B cell (primary cell): ENCODE measurements at regions not wholly inside any gene's neighbourhood (a gene's known extent, or its start where the extent isn't known, plus 50 kb on each side); places are given as distances from the start of the nearest gene placed in this dataset.

Experiments used
- ATAC-seq: fragments of 200-7000 bp; cut with Tn5 transposase; one replicate; pipeline ENCODE4 v1.10.0; 2021; ENCODE audit warnings: low read depth, mild to moderate bottlenecking, moderate number of reproducible peaks, moderate library complexity
- CTCF ChIA-PET: fragments of 350-600 bp; sonication (Branson Sonifier 250); formaldehyde crosslinking; loops from one replicate; lab custom pipeline; 2021; ENCODE audit warnings: antibody characterized with exemption, inconsistent platforms; lab: Charles Lee
- POLR2A ChIA-PET: fragments of 350-600 bp; sonication (Branson Sonifier 250); formaldehyde crosslinking; loops from one replicate; lab custom pipeline; 2021; ENCODE audit warnings: antibody characterized with exemption; lab: Charles Lee
- DNase-seq: peaks from one replicate; pipeline ENCODE4 v3.0.0; 2013
- H2AFZ ChIP-seq: 2 replicates; pipeline ENCODE4 v1.6.1; 2012; ENCODE audit warnings: mild to moderate bottlenecking, low read depth, low read length; ENCODE audit not compliant: insufficient read depth, poor library complexity, severe bottlenecking
- H3K27ac ChIP-seq, 2 donors: 1 replicate in 1 of 2; 2 replicates in 1 of 2; pipeline ENCODE4 v1.5.1; 2012 to 2013; ENCODE audit warnings: low read length in 2 of 2, mild to moderate bottlenecking in 2 of 2, moderate library complexity in 1 of 2
- H3K27me3 ChIP-seq, 4 experiments: fragments of 200-600 bp in 1 of 4; sonication (generic) in 1 of 4; replicated peaks in 1 of 4; 1 replicate in 2 of 4; 2 replicates in 2 of 4; pipeline versions ENCODE4 v1.6.1 to v1.7.0; 2013 to 2016; ENCODE audit warnings: low read length in 3 of 4, mild to moderate bottlenecking in 2 of 4, mixed read lengths in 1 of 4, moderate library complexity in 1 of 4; ENCODE audit not compliant: insufficient read depth in 4 of 4, control insufficient read depth in 3 of 4; ENCODE audit errors: control extremely low read depth in 1 of 4
- H3K36me3 ChIP-seq, 2 experiments: replicated peaks in 1 of 2; 1 replicate in 1 of 2; 2 replicates in 1 of 2; pipeline versions ENCODE4 v1.6.1 to v1.7.1; 2013; ENCODE audit warnings: low read length in 1 of 2; ENCODE audit not compliant: insufficient read depth in 2 of 2, control insufficient read depth in 1 of 2; ENCODE audit errors: control extremely low read depth in 1 of 2, extremely low read depth in 1 of 2
- H3K4me1 ChIP-seq, 2 donors: fragments of 200-600 bp in 1 of 2; sonication (generic) in 1 of 2; 1 replicate in 1 of 2; 2 replicates in 1 of 2; pipeline versions ENCODE4 v1.5.1 to v1.6.1; 2013 to 2017; ENCODE audit warnings: low read length in 2 of 2; ENCODE audit not compliant: control insufficient read depth in 2 of 2, insufficient read depth in 2 of 2
- H3K4me2 ChIP-seq: replicated peaks from 2 replicates; pipeline ENCODE3; 2012; ENCODE audit warnings: mild to moderate bottlenecking, low read depth, low read length; ENCODE audit not compliant: poor library complexity, severe bottlenecking
- H3K4me3 ChIP-seq, 5 experiments: fragments of 200-600 bp in 1 of 5; sonication (generic) in 1 of 5; 1 replicate in 3 of 5; 2 replicates in 2 of 5; pipeline versions ENCODE4 v1.5.1 to v1.7.0; 2011 to 2016; ENCODE audit warnings: low read length in 4 of 5, mild to moderate bottlenecking in 4 of 5, low read depth in 2 of 5, control low read depth in 1 of 5, moderate library complexity in 1 of 5; ENCODE audit not compliant: insufficient read depth in 1 of 5; ENCODE audit errors: control extremely low read depth in 1 of 5, extremely low read depth in 1 of 5
- H3K79me2 ChIP-seq: fragments of 200-600 bp; sonication (generic); one replicate; pipeline ENCODE4 v1.6.0; 2016; ENCODE audit warnings: low read length; ENCODE audit not compliant: control insufficient read depth, insufficient read depth
- H3K9ac ChIP-seq: fragments of 200-600 bp; sonication (generic); 2 replicates; pipeline ENCODE4 v1.6.1; 2017; ENCODE audit warnings: mild to moderate bottlenecking, low read length, moderate library complexity
- H3K9me3 ChIP-seq, 3 donors: one replicate each; pipeline versions ENCODE4 v1.6.1 to v1.7.1; 2013; ENCODE audit warnings: low read length in 2 of 3; ENCODE audit not compliant: control insufficient read depth in 2 of 3, insufficient read depth in 1 of 3; ENCODE audit errors: control extremely low read depth in 1 of 3
- H4K20me1 ChIP-seq: 2 replicates; pipeline ENCODE4 v1.6.0; 2012; ENCODE audit warnings: mild to moderate bottlenecking, low read length; ENCODE audit not compliant: insufficient read depth, control insufficient read depth, poor library complexity, severe bottlenecking
- H3K27ac Mint-ChIP-seq: one replicate; pipeline ENCODE4 v1.8.0; 2021; ENCODE audit warnings: mixed read lengths
- H3K27me3 Mint-ChIP-seq: one replicate; pipeline ENCODE4 v1.8.0; 2021; ENCODE audit warnings: mixed read lengths
- H3K4me1 Mint-ChIP-seq: one replicate; pipeline ENCODE4 v1.8.0; 2021; ENCODE audit warnings: mixed read lengths
- H3K4me3 Mint-ChIP-seq: one replicate; pipeline ENCODE4 v1.8.0; 2021; ENCODE audit warnings: mixed read lengths
- H3K9me3 Mint-ChIP-seq: one replicate; pipeline ENCODE4 v1.8.0; 2022; ENCODE audit warnings: mixed read lengths; ENCODE audit not compliant: insufficient read depth
- EZH2 ChIP-seq: IDR thresholded peaks from 2 replicates; pipeline ENCODE4 v1.6.1; 2012; ENCODE audit warnings: borderline replicate concordance, low read depth, mild to moderate bottlenecking, moderate library complexity, low read length; ENCODE audit not compliant: insufficient read depth, poor library complexity, severe bottlenecking
- WGBS: methylation state at CpG from one replicate; pipeline ENCODE4 v1.1.5; 2013; ENCODE audit warnings: missing lambda C conversion rate; ENCODE audit not compliant: insufficient coverage; 5-methylcytosine and 5-hydroxymethylcytosine counted together
- intact Hi-C: fragments of 100-400 bp; cut with micrococcal nuclease; formaldehyde crosslinking; loops from one replicate; pipeline ENCODE4 v1.10.0; 2022
- TF ChIP-seq, protein P1 (sequence below): fragments of 200-600 bp; IDR thresholded peaks from one replicate; pipeline ENCODE4 v1.8.0; 2022; ENCODE audit warnings: antibody characterized with exemption, mild to moderate bottlenecking

DNA sequence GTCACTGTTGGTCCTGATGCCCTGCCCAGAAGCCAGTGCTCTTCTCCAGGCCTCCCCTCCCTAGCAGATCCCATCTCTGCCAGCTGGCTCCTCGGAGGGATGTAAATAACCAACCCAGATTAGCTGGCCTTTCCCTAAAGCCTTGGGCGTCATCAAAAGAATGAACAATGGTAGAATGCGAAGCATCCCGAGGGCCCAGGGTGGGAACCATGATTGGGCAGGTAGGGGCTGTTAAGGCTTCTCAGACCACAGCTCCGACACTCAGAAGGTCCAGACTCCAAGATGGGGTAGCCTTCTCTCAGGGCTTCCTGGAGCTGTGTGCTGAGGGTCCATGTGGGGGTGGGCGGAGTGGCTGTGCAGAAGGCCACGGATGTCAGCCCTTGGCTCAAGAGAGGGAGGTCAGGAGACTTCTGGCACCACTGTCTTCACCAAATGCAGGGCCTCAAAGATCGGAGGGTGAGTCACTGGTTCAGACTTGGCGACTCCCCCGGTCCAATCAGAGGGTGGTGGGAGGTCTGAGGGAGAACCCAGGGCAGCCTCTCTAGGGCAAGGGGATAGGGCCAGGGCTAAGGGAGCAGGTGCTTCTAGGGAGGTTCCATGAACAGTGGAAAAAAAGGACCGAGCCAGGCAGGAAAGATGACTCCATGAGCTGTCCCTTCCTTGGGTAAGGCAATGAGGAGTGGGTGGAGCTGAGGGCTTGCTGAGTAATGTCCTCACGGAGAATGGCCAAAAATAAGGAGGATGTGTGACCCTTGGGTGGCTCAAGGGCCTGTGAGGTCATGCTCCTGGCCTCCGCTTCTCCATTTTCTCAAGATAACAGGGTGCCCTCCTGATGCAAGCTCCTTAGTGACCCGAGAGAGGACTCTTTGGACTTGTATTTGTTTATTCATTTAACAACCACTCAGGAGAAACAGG, 58.4 kb upstream of the EPS8L3 start:
- no peak overlapping the region for H3K27ac Mint-ChIP-seq
- Histone ChIP-seq H3K36me3 (no peaks in the 10 kb centered on the region), H3K4me1 (peaks cover 0 to 5% of the 10 kb centered on the region in 2 donors), H3K79me2 (no peaks in the 10 kb centered on the region), H3K9ac (no peak overlapping the region), H4K20me1 (no peaks in the 10 kb centered on the region), H3K4me2 (no peak overlapping the region), H3K27ac (no peak overlapping the region), H2AFZ (no peak overlapping the region), H3K4me3 (no peak overlapping the region), H3K27me3 (no peaks in the 10 kb centered on the region), H3K9me3 (no peaks in the 10 kb centered on the region)
- no peaks in the 10 kb centered on the region for H3K27me3 Mint-ChIP-seq
- ChIA-PET POLR2A (no interaction called here), CTCF (no interaction called here)
- intact Hi-C loops: no loop called here
- peaks cover 10% of the 10 kb centered on the region for H3K4me1 Mint-ChIP-seq
- ATAC-seq (no peak), DNase-seq (no peak)
- TF ChIP-seq, protein P1, sequence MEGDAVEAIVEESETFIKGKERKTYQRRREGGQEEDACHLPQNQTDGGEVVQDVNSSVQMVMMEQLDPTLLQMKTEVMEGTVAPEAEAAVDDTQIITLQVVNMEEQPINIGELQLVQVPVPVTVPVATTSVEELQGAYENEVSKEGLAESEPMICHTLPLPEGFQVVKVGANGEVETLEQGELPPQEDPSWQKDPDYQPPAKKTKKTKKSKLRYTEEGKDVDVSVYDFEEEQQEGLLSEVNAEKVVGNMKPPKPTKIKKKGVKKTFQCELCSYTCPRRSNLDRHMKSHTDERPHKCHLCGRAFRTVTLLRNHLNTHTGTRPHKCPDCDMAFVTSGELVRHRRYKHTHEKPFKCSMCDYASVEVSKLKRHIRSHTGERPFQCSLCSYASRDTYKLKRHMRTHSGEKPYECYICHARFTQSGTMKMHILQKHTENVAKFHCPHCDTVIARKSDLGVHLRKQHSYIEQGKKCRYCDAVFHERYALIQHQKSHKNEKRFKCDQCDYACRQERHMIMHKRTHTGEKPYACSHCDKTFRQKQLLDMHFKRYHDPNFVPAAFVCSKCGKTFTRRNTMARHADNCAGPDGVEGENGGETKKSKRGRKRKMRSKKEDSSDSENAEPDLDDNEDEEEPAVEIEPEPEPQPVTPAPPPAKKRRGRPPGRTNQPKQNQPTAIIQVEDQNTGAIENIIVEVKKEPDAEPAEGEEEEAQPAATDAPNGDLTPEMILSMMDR: no peak
- TF ChIP-seq EZH2: no peak
- no peaks in the 10 kb centered on the region for H3K9me3 Mint-ChIP-seq
- no peak overlapping the region for H3K4me3 Mint-ChIP-seq
- 85% methylated on average over 12 of the region's 14 CpGs for WGBS

DNA sequence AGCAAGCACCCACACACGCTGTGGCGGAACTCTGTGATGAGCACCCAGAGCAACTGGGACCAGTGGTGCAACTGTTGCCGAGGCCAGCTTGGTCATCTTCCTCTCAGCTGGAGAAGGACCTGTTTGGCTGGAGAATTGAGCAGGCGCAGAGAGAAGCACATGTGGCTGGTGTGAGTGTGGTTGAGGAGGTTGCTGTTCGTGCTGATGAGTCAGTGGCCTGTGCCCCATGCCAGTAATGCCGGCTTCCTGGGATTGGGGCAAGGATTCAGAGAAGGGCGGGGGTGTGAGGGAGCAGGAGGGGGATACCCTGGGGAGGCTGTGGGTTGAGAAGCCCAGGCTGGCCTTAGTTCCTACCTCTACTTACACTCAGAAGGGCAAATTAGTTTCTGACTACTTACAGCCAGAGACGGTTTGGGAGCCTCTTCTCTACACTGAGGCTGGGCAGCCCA, 57.5 kb upstream of the EPS8L3 start:
- DNase-seq (no peak), ATAC-seq (no peak)
- no peak overlapping the region for H3K4me3 Mint-ChIP-seq
- POLR2A ChIA-PET: no interaction called here
- no peaks in the 10 kb centered on the region for H3K9me3 Mint-ChIP-seq
- Histone ChIP-seq H3K36me3 (no peaks in the 10 kb centered on the region), H3K4me1 (peaks cover 6 to 14% of the 10 kb centered on the region in 2 donors), H3K27ac (no peak overlapping the region), H3K9me3 (peaks cover 0 to under 1% (median 0%) of the 10 kb centered on the region in 3 donors), H2AFZ (no peak overlapping the region), H3K4me2 (no peak overlapping the region), H4K20me1 (no peaks in the 10 kb centered on the region), H3K27me3 (no peaks in the 10 kb centered on the region), H3K79me2 (no peaks in the 10 kb centered on the region), H3K9ac (no peak overlapping the region), H3K4me3 (no peak overlapping the region)
- peaks cover 15% of the 10 kb centered on the region for H3K4me1 Mint-ChIP-seq
- CTCF ChIA-PET: no interaction called here
- H3K27ac Mint-ChIP-seq: no peak overlapping the region
- intact Hi-C loops: no loop called here
- H3K27me3 Mint-ChIP-seq: no peaks in the 10 kb centered on the region
- no peak for TF ChIP-seq EZH2
- TF ChIP-seq, protein P1: no peak
- WGBS: 82% methylated on average over 7 of the region's 8 CpGs
